K562 (cell line): ENCODE measurements at regions not wholly inside any gene's neighbourhood (a gene's known extent, or its start where the extent isn't known, plus 50 kb on each side); places are given as distances from the start of the nearest gene placed in this dataset.

Experiments
- BDP1 ChIP-seq: IDR thresholded peaks from 3 replicates; pipeline ENCODE4 v1.6.1; 2011; ENCODE audit not compliant: insufficient read length, insufficient read depth
- BHLHE40 ChIP-seq: IDR thresholded peaks from 2 replicates; pipeline ENCODE4 v1.6.1; 2011; ENCODE audit warnings: low read length, improper control_type of control experiment
- CAMTA2 ChIP-seq: fragments of 250-450 bp; sonication (Bioruptor Pico); conservative IDR thresholded peaks from 2 replicates; pipeline ENCODE4 v1.5.1; 2022
- CBFA2T3 ChIP-seq: fragments of 450-650 bp; IDR thresholded peaks from 2 replicates; pipeline ENCODE4 v1.6.1; 2017
- CREM ChIP-seq: IDR thresholded peaks from 2 replicates; pipeline ENCODE4 v1.6.1; 2014; ENCODE audit warnings: antibody characterized with exemption, low read depth
- CXXC5 ChIP-seq: fragments of 250-450 bp; sonication (Bioruptor Pico); IDR thresholded peaks from 2 replicates; pipeline ENCODE4 v1.8.0; 2022; ENCODE audit warnings: inconsistent platforms, mild to moderate bottlenecking, moderate library complexity
- DPF2 ChIP-seq: fragments of 450-650 bp; IDR thresholded peaks from 2 replicates; pipeline ENCODE4 v1.6.1; 2016
- FOXK2 ChIP-seq, 2 experiments: fragments of 450-650 bp; IDR thresholded peaks in 1 of 2; conservative IDR thresholded peaks in 1 of 2; 2 replicates each; pipeline ENCODE4 v1.6.1; 2016; ENCODE audit warnings: low read depth in 2 of 2, mild to moderate bottlenecking in 1 of 2
- HDAC3 ChIP-seq: fragments of 450-650 bp; IDR thresholded peaks from 2 replicates; pipeline ENCODE4 v1.6.1; 2018; ENCODE audit warnings: borderline replicate concordance, mild to moderate bottlenecking, moderate library complexity; ENCODE audit not compliant: partially characterized antibody
- HES1 ChIP-seq: fragments of 450-650 bp; IDR thresholded peaks from 2 replicates; pipeline ENCODE4 v1.6.1; 2016; ENCODE audit warnings: low read depth, mild to moderate bottlenecking, moderate library complexity
- KLF13 ChIP-seq: fragments of 450-650 bp; IDR thresholded peaks from 2 replicates; pipeline ENCODE4 v1.6.1; 2016; ENCODE audit warnings: missing genetic modification characterization, low read depth, mild to moderate bottlenecking, missing compliant biosample characterization, moderate library complexity, borderline replicate concordance
- MEF2A ChIP-seq: IDR thresholded peaks from 2 replicates; pipeline ENCODE4 v1.6.1; 2011; ENCODE audit warnings: low read depth, mild to moderate bottlenecking, low read length, moderate library complexity; ENCODE audit not compliant: control insufficient read depth
- PML ChIP-seq: IDR thresholded peaks from 2 replicates; pipeline ENCODE4 v1.6.1; 2012; ENCODE audit warnings: low read length, inconsistent platforms
- POLR3G ChIP-seq: IDR thresholded peaks from 2 replicates; pipeline ENCODE4 v1.6.1; 2011; ENCODE audit not compliant: insufficient read length, insufficient replicate concordance; ENCODE audit errors: extremely low read depth
- RAD51 ChIP-seq: fragments of 450-650 bp; IDR thresholded peaks from 2 replicates; pipeline ENCODE4 v1.7.1; 2016; ENCODE audit warnings: low read depth, mild to moderate bottlenecking, borderline replicate concordance
- SAFB2 ChIP-seq: fragments of 200-400 bp; formaldehyde crosslinking; IDR thresholded peaks from 2 replicates; pipeline ENCODE4 v1.6.1; 2018; ENCODE audit warnings: borderline replicate concordance, low read length, low read depth, moderate library complexity; ENCODE audit not compliant: severe bottlenecking
- STAT5A ChIP-seq: IDR thresholded peaks from 2 replicates; pipeline ENCODE4 v1.6.1; 2012; ENCODE audit warnings: low read length, inconsistent platforms, borderline replicate concordance
- ZBED1 ChIP-seq: IDR thresholded peaks from 2 replicates; pipeline ENCODE4 v1.6.1; 2014
- ZBTB12 ChIP-seq: fragments of 250-450 bp; sonication (Bioruptor Pico); IDR thresholded peaks from 2 replicates; pipeline ENCODE4 v1.4.0; 2020
- ZNF436 ChIP-seq: fragments of 250-450, 450-650 bp; sonication (Bioruptor Pico); formaldehyde crosslinking; IDR thresholded peaks from 2 replicates; pipeline ENCODE4 v1.7.0; 2020; ENCODE audit warnings: mild to moderate bottlenecking
- ZNF764 ChIP-seq: fragments of 250-450 bp; sonication (Bioruptor Pico); IDR thresholded peaks from 2 replicates; pipeline ENCODE4 v1.4.0; 2020; ENCODE audit warnings: low read depth, mild to moderate bottlenecking, moderate library complexity
- TF ChIP-seq, protein P1 (sequence below), 2 experiments: fragments of 450-650 bp; conservative IDR thresholded peaks; 2 replicates each; pipeline ENCODE4 v1.6.1; 2017; ENCODE audit warnings: mild to moderate bottlenecking in 2 of 2, moderate library complexity in 2 of 2
- TF ChIP-seq, protein P2 (sequence below): fragments of 250-450 bp; sonication (Bioruptor Pico); IDR thresholded peaks from 2 replicates; pipeline ENCODE4 v1.8.0; 2022; ENCODE audit warnings: moderate library complexity, mild to moderate bottlenecking, inconsistent platforms
- TF ChIP-seq, protein P3 (sequence below): sonication (generic); formaldehyde crosslinking; IDR thresholded peaks from 2 replicates; pipeline ENCODE4 v1.8.1; 2023; ENCODE audit warnings: mild to moderate bottlenecking, missing genetic modification reagents

GRCh38 chr2:11923935-11924334 lies 177.5 kb downstream of the LPIN1 start (continued):
- TF ChIP-seq BDP1 (no peak), CXXC5 (CRISPR knock-in tag) (no peak), HES1 (no peak), FOXK2 (conservative IDR thresholded peaks at IDR 0.05 in 1 of 2, IDR thresholded peaks at IDR 0.05 in 1 of 2; ENCODE audit: low read depth in 2 of 2) (no peak), DPF2 (no peak), ZNF764 (CRISPR knock-in tag) (no peak), HDAC3 (no peak), RAD51 (no peak), MEF2A (no peak), POLR3G (no peak), KLF13 (tag) (no peak), ZBTB12 (no peak), CAMTA2 (CRISPR knock-in tag) (no peak), PML (0 out of 2 replicates have a peak, but pooled peaks have one; percentile 19), BHLHE40 (0 out of 2 replicates have a peak, but pooled peaks have one; percentile 17), SAFB2 (no peak), ZNF436 (CRISPR knock-in tag) (no peak), ZBED1 (no peak), CBFA2T3 (peak; percentile 80), STAT5A (peak; percentile 48; the same call in 1 of the 2 replicates), CREM (no peak)
- TF ChIP-seq, protein P1, sequence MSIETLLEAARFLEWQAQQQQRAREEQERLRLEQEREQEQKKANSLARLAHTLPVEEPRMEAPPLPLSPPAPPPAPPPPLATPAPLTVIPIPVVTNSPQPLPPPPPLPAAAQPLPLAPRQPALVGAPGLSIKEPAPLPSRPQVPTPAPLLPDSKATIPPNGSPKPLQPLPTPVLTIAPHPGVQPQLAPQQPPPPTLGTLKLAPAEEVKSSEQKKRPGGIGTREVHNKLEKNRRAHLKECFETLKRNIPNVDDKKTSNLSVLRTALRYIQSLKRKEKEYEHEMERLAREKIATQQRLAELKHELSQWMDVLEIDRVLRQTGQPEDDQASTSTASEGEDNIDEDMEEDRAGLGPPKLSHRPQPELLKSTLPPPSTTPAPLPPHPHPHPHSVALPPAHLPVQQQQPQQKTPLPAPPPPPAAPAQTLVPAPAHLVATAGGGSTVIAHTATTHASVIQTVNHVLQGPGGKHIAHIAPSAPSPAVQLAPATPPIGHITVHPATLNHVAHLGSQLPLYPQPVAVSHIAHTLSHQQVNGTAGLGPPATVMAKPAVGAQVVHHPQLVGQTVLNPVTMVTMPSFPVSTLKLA (conservative IDR thresholded peaks at IDR 0.05), result no peak
- TF ChIP-seq, protein P2, sequence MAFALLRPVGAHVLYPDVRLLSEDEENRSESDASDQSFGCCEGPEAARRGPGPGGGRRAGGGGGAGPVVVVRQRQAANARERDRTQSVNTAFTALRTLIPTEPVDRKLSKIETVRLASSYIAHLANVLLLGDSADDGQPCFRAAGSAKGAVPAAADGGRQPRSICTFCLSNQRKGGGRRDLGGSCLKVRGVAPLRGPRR (CRISPR knock-in tag), result no peak
- TF ChIP-seq, protein P3, sequence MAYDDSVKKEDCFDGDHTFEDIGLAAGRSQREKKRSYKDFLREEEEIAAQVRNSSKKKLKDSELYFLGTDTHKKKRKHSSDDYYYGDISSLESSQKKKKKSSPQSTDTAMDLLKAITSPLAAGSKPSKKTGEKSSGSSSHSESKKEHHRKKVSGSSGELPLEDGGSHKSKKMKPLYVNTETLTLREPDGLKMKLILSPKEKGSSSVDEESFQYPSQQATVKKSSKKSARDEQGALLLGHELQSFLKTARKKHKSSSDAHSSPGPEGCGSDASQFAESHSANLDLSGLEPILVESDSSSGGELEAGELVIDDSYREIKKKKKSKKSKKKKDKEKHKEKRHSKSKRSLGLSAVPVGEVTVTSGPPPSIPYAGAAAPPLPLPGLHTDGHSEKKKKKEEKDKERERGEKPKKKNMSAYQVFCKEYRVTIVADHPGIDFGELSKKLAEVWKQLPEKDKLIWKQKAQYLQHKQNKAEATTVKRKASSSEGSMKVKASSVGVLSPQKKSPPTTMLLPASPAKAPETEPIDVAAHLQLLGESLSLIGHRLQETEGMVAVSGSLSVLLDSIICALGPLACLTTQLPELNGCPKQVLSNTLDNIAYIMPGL (CRISPR knock-in tag), result no peak
